Left ventricle myocardium inferior (tissue), 1 donor: ENCODE measurements at regions not wholly inside any gene's neighbourhood (a gene's known extent, or its start where the extent isn't known, plus 50 kb on each side); places are given as distances from the start of the nearest gene placed in this dataset.
A peak's percentile ranks its signal among the peaks of the same experiment; 100 is the strongest.

Source experiments
- DNase-seq: peaks from one replicate; pipeline ENCODE4 v3.0.0-alpha.2; 2020
- H3K27ac ChIP-seq: fragments of 200-600 bp; replicated peaks from 2 replicates; pipeline ENCODE4 v1.8.0; 2021
- H3K27me3 ChIP-seq: fragments of 200-600 bp; 2 replicates; pipeline ENCODE4 v1.8.0; 2021; ENCODE audit warnings: low read depth
- H3K36me3 ChIP-seq: fragments of 200-600 bp; 2 replicates; pipeline ENCODE4 v1.8.0; 2021
- H3K4me1 ChIP-seq: fragments of 200-600 bp; 2 replicates; pipeline ENCODE4 v1.8.0; 2021
- H3K4me3 ChIP-seq: fragments of 200-600 bp; 2 replicates; pipeline ENCODE4 v1.8.0; 2021; ENCODE audit warnings: mild to moderate bottlenecking, moderate library complexity
- H3K9me3 ChIP-seq: fragments of 200-600 bp; replicated peaks from 2 replicates; pipeline ENCODE4 v1.8.0; 2021
- CTCF ChIP-seq: fragments of 200-600 bp; IDR thresholded peaks from 2 replicates; pipeline ENCODE4 v1.8.0; 2021; ENCODE audit warnings: antibody characterized with exemption, mild to moderate bottlenecking, borderline replicate concordance
- intact Hi-C: fragments of 100-400 bp; cut with micrococcal nuclease; formaldehyde crosslinking; loops from one replicate; pipeline ENCODE4 v1.11.0; 2022
- donor health status: DM: no; HTN: yes; CAD: no; lungs with severe emphysema.

- Histone ChIP-seq H3K27ac (no peak overlapping the region), H3K27me3 (no peaks in the 10 kb centered on the region), H3K4me3 (no peak overlapping the region), H3K36me3 (no peaks in the 10 kb centered on the region), H3K9me3 (no peaks in the 10 kb centered on the region), H3K4me1 (no peaks in the 10 kb centered on the region)
- intact Hi-C loops = no loop called here
- no peak for TF ChIP-seq CTCF
- no peak for DNase-seq
These were observed 235.9 kb downstream of the BTBD3 start for GRCh38 chr20:12153628-12154027.

DNA sequence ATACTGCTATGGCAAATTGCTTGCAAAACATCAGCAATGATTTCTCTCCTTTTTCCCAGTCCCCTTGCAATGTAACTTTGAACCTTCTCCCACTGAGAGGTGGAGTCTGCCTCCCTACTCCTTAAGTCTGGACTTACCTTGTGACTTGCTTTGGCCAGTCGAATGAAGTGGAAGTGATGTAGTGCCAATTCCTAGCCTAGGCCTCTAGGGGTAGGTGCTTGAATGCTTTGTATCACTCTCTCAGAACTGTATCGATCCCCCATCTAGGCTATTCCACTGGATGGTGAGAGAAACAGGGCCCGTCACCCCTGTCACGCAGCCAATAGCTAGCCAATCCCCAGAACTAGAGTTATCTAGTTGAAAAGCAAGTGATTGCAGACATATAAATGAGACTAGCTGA, 238.6 kb downstream of the BTBD3 start:
- Histone ChIP-seq H3K9me3 (no peaks in the 10 kb centered on the region), H3K36me3 (no peaks in the 10 kb centered on the region), H3K27me3 (no peaks in the 10 kb centered on the region), H3K27ac (no peak overlapping the region), H3K4me3 (no peak overlapping the region), H3K4me1 (no peaks in the 10 kb centered on the region)
- DNase-seq = no peak
- intact Hi-C loops = no loop called here
- no peak for TF ChIP-seq CTCF

DNA sequence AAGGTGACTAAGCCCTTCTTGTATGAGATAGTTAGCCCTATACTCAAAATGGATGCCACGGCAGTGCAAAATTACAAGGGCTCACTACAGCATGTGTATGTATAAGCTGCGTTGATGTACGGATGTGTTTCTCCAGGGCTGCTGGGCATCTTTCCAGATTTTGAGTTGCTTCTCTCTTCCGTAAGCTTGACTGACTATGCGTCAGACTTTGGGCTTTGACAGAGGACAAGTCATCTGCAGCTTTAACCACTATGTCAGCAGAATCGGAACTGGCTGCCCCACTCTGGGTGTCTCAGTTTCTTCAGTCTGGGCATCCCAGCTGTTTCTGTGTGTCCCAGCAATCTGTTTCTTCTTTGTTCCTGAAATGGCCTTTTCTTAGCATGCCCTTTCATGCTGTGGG, 241.6 kb downstream of the BTBD3 start:
- no peak overlapping the region for H3K27ac ChIP-seq
- no peaks in the 10 kb centered on the region for H3K4me1 ChIP-seq
- H3K9me3 ChIP-seq = no peaks in the 10 kb centered on the region
- no peak for TF ChIP-seq CTCF
- H3K36me3 ChIP-seq = no peaks in the 10 kb centered on the region
- DNase-seq = no peak
- H3K4me3 ChIP-seq = no peak overlapping the region
- no peaks in the 10 kb centered on the region for H3K27me3 ChIP-seq
- intact Hi-C loops = no loop called here

- H3K4me1 ChIP-seq = no peaks in the 10 kb centered on the region
- DNase-seq = no peak
- no peak overlapping the region for H3K27ac ChIP-seq
- intact Hi-C loops = no loop called here
- H3K36me3 ChIP-seq = no peaks in the 10 kb centered on the region
- no peaks in the 10 kb centered on the region for H3K9me3 ChIP-seq
- no peak for TF ChIP-seq CTCF
- no peak overlapping the region for H3K4me3 ChIP-seq
- H3K27me3 ChIP-seq = no peaks in the 10 kb centered on the region
These were observed 244.0 kb downstream of the BTBD3 start for GRCh38 chr20:12161734-12162133.

- Histone ChIP-seq H3K4me3 (no peak overlapping the region), H3K27ac (peak overlapping the region; percentile 71), H3K36me3 (no peaks in the 10 kb centered on the region), H3K4me1 (no peaks in the 10 kb centered on the region), H3K27me3 (no peaks in the 10 kb centered on the region), H3K9me3 (peaks cover 30% of the 10 kb centered on the region)
- intact Hi-C loops = no loop called here
- DNase-seq = peak; percentile 67
- peak; percentile 32 for TF ChIP-seq CTCF
These were observed 248.5 kb downstream of the BTBD3 start for GRCh38 chr20:12166053-12166717.
